ENCODE measurements at regions not wholly inside any gene's neighbourhood (a gene's known extent, or its start where the extent isn't known, plus 50 kb on each side); places are given as distances from the start of the nearest gene placed in this dataset.

- H3K9me3 ChIP-seq (ENCODE audit: control extremely low read depth in 1 of 3, control insufficient read depth in 2 of 3, insufficient read depth in 1 of 3, low read length in 2 of 3): no peaks in the 10 kb centered on the region
- no peaks in the 10 kb centered on the region for H3K79me2 ChIP-seq (ENCODE audit: control insufficient read depth, insufficient read depth, low read length)
- no peaks in the 10 kb centered on the region for H3K36me3 ChIP-seq (replicated peaks in 1 of 2; ENCODE audit: control extremely low read depth in 1 of 2, control insufficient read depth in 1 of 2, extremely low read depth in 1 of 2, insufficient read depth in 2 of 2, low read length in 1 of 2)
- ATAC-seq (ENCODE audit: low read depth) (no peak), DNase-seq (no peak)
- WGBS (ENCODE audit: insufficient coverage): no CpG with 5 or more reads among the region's 3 CpGs
- H2AFZ ChIP-seq (ENCODE audit: insufficient read depth, low read depth, low read length, poor library complexity, severe bottlenecking): no peak overlapping the region
- H3K27me3 Mint-ChIP-seq: no peaks in the 10 kb centered on the region
- no peak overlapping the region for H3K9ac ChIP-seq (ENCODE audit: low read length)
- no peak overlapping the region for H3K4me3 ChIP-seq (ENCODE audit: control extremely low read depth in 1 of 5, extremely low read depth in 1 of 5, insufficient read depth in 1 of 5, low read depth in 2 of 5, low read length in 4 of 5)
- no peaks in the 10 kb centered on the region for H4K20me1 ChIP-seq (ENCODE audit: control insufficient read depth, insufficient read depth, low read length, poor library complexity, severe bottlenecking)
- ChIA-PET CTCF (no interaction called here), POLR2A (no interaction called here)
- H3K4me2 ChIP-seq (replicated peaks; ENCODE audit: low read depth, low read length, poor library complexity, severe bottlenecking): no peak overlapping the region
- H3K27ac Mint-ChIP-seq: no peak overlapping the region
- no peaks in the 10 kb centered on the region for H3K4me1 Mint-ChIP-seq
- TF ChIP-seq EZH2 (IDR thresholded peaks at IDR 0.05; ENCODE audit: borderline replicate concordance, insufficient read depth, low read depth, low read length, poor library complexity, severe bottlenecking) (no peak), CTCF (IDR thresholded peaks at IDR 0.05) (no peak)
- no peaks in the 10 kb centered on the region for H3K9me3 Mint-ChIP-seq (ENCODE audit: insufficient read depth)
- H3K4me1 ChIP-seq (ENCODE audit: control insufficient read depth in 2 of 2, insufficient read depth in 2 of 2, low read length in 2 of 2): no peaks in the 10 kb centered on the region
- H3K27ac ChIP-seq (ENCODE audit: low read length in 2 of 2): no peak overlapping the region
- no peaks in the 10 kb centered on the region for H3K27me3 ChIP-seq (replicated peaks in 1 of 4; ENCODE audit: control extremely low read depth in 1 of 4, control insufficient read depth in 3 of 4, insufficient read depth in 4 of 4, low read length in 3 of 4)
- H3K4me3 Mint-ChIP-seq: no peak overlapping the region
- intact Hi-C loops (cut with micrococcal nuclease): no loop called here
Measured at GRCh38 chr4:171007618-171008390, 805.4 kb upstream of the GALNTL6 start.

- Histone ChIP-seq H3K9ac (ENCODE audit: low read length) (no peak overlapping the region), H3K4me1 (ENCODE audit: control insufficient read depth in 2 of 2, insufficient read depth in 2 of 2, low read length in 2 of 2) (no peaks in the 10 kb centered on the region), H3K9me3 (ENCODE audit: control extremely low read depth in 1 of 3, control insufficient read depth in 2 of 3, insufficient read depth in 1 of 3, low read length in 2 of 3) (no peaks in the 10 kb centered on the region), H3K79me2 (ENCODE audit: control insufficient read depth, insufficient read depth, low read length) (no peaks in the 10 kb centered on the region), H3K4me2 (replicated peaks; ENCODE audit: low read depth, low read length, poor library complexity, severe bottlenecking) (no peak overlapping the region), H3K27me3 (replicated peaks in 1 of 4; ENCODE audit: control extremely low read depth in 1 of 4, control insufficient read depth in 3 of 4, insufficient read depth in 4 of 4, low read length in 3 of 4) (no peaks in the 10 kb centered on the region), H4K20me1 (ENCODE audit: control insufficient read depth, insufficient read depth, low read length, poor library complexity, severe bottlenecking) (no peaks in the 10 kb centered on the region), H3K27ac (ENCODE audit: low read length in 2 of 2) (no peak overlapping the region), H3K36me3 (replicated peaks in 1 of 2; ENCODE audit: control extremely low read depth in 1 of 2, control insufficient read depth in 1 of 2, extremely low read depth in 1 of 2, insufficient read depth in 2 of 2, low read length in 1 of 2) (no peaks in the 10 kb centered on the region), H2AFZ (ENCODE audit: insufficient read depth, low read depth, low read length, poor library complexity, severe bottlenecking) (no peak overlapping the region), H3K4me3 (ENCODE audit: control extremely low read depth in 1 of 5, extremely low read depth in 1 of 5, insufficient read depth in 1 of 5, low read depth in 2 of 5, low read length in 4 of 5) (no peak overlapping the region)
- Mint-ChIP-seq H3K4me3 (no peak overlapping the region), H3K27ac (no peak overlapping the region), H3K4me1 (no peaks in the 10 kb centered on the region), H3K9me3 (ENCODE audit: insufficient read depth) (no peaks in the 10 kb centered on the region), H3K27me3 (no peaks in the 10 kb centered on the region)
- ATAC-seq (ENCODE audit: low read depth) (no peak), DNase-seq (no peak)
- WGBS (ENCODE audit: insufficient coverage): no CpG with 5 or more reads among the region's 1 CpG
- intact Hi-C loops (cut with micrococcal nuclease): no loop called here
- TF ChIP-seq CTCF (IDR thresholded peaks at IDR 0.05) (no peak), EZH2 (IDR thresholded peaks at IDR 0.05; ENCODE audit: borderline replicate concordance, insufficient read depth, low read depth, low read length, poor library complexity, severe bottlenecking) (no peak)
- CTCF ChIA-PET: no interaction called here
- POLR2A ChIA-PET: no interaction called here
Measured at GRCh38 chr4:171002246-171002645, 811.0 kb upstream of the GALNTL6 start.
